IMR-90 (cell line): ENCODE measurements at regions not wholly inside any gene's neighbourhood (a gene's known extent, or its start where the extent isn't known, plus 50 kb on each side); places are given as distances from the start of the nearest gene placed in this dataset.

Experiments used
- ATAC-seq: fragments of 200-7000 bp; cut with Tn5 transposase; 2 replicates; pipeline ENCODE4 v1.9.1; 2020; ENCODE audit warnings: low read depth, mild to moderate bottlenecking, moderate library complexity
- BruUV-seq: library from RNA; stranded (reverse); fragments of 400-500 nt; replicated peaks from 2 replicates; lab custom pipeline; 2021; lab: Mats Ljungman, UMichigan
- CTCF ChIA-PET: fragments of 300-600 bp; formaldehyde crosslinking; extraction: SDS; loops from one replicate; lab custom pipeline; 2021; ENCODE audit warnings: antibody characterized with exemption; lab: Yijun Ruan, JAX
- POLR2A ChIA-PET: fragments of 300-600 bp; sonication (Branson Sonifier 250); formaldehyde crosslinking; loops from one replicate; lab custom pipeline; 2022; ENCODE audit warnings: antibody characterized with exemption; ENCODE audit not compliant: unreplicated experiment; lab: Charles Lee
- DNase-seq: peaks from one replicate; pipeline ENCODE4 v3.0.0; 2013
- H2AFZ ChIP-seq: replicated peaks from 2 replicates; pipeline ENCODE3; 2013; ENCODE audit warnings: low read length, mild to moderate bottlenecking; ENCODE audit not compliant: poor library complexity
- H2AK5ac ChIP-seq: 2 replicates; pipeline ENCODE4 v1.6.1; 2013; ENCODE audit warnings: low read depth, low read length, inconsistent platforms
- H2AK9ac ChIP-seq: replicated peaks from 2 replicates; pipeline ENCODE3; 2013; ENCODE audit warnings: mild to moderate bottlenecking, low read depth, low read length, moderate library complexity; ENCODE audit not compliant: poor library complexity
- H2BK120ac ChIP-seq: 2 replicates; pipeline ENCODE4 v1.6.1; 2013; ENCODE audit warnings: low read depth, low read length, inconsistent platforms
- H2BK15ac ChIP-seq: 3 replicates; pipeline ENCODE4 v1.6.1; 2013; ENCODE audit warnings: low read depth, low read length, inconsistent platforms
- H2BK20ac ChIP-seq: 2 replicates; pipeline ENCODE4 v1.6.1; 2013; ENCODE audit warnings: low read depth, mild to moderate bottlenecking, inconsistent platforms, low read length, moderate library complexity
- H2BK5ac ChIP-seq: 2 replicates; pipeline ENCODE4 v1.6.1; 2013; ENCODE audit warnings: mild to moderate bottlenecking, low read depth, low read length, inconsistent platforms; ENCODE audit not compliant: poor library complexity, severe bottlenecking
- H3K14ac ChIP-seq: replicated peaks from 2 replicates; pipeline ENCODE4 v1.6.1; 2013; ENCODE audit warnings: low read depth, low read length, inconsistent platforms
- H3K18ac ChIP-seq: 2 replicates; pipeline ENCODE4 v1.6.1; 2013; ENCODE audit warnings: low read depth, low read length, control low read depth
- H3K23ac ChIP-seq: 2 replicates; pipeline ENCODE4 v1.6.1; 2013; ENCODE audit warnings: low read depth, low read length, inconsistent platforms
- H3K27ac ChIP-seq: 2 replicates; pipeline ENCODE4 v1.5.1; 2013; ENCODE audit warnings: mild to moderate bottlenecking, control low read depth, low read length; ENCODE audit not compliant: insufficient read depth
- H3K27me3 ChIP-seq: 2 replicates; pipeline ENCODE4 v1.6.1; 2013; ENCODE audit warnings: low read length; ENCODE audit not compliant: control insufficient read depth, insufficient read depth
- H3K36me3 ChIP-seq: 2 replicates; pipeline ENCODE4 v1.6.1; 2013; ENCODE audit warnings: low read length, mixed read lengths; ENCODE audit not compliant: control insufficient read depth, insufficient read depth
- H3K4ac ChIP-seq: 2 replicates; pipeline ENCODE4 v1.6.1; 2013; ENCODE audit warnings: low read depth, low read length, inconsistent platforms
- H3K4me1 ChIP-seq: 2 replicates; pipeline ENCODE4 v1.6.1; 2013; ENCODE audit warnings: low read length, mixed read lengths; ENCODE audit not compliant: control insufficient read depth, insufficient read depth
- H3K4me2 ChIP-seq: 2 replicates; pipeline ENCODE4 v1.6.1; 2013; ENCODE audit warnings: low read depth, mild to moderate bottlenecking, control low read depth, low read length, moderate library complexity
- H3K4me3 ChIP-seq: 2 replicates; pipeline ENCODE4 v1.5.1; 2013; ENCODE audit warnings: low read depth, mild to moderate bottlenecking, control low read depth, low read length, moderate library complexity; ENCODE audit not compliant: insufficient read depth
- H3K56ac ChIP-seq: 2 replicates; pipeline ENCODE4 v1.6.1; 2013; ENCODE audit warnings: low read length, inconsistent platforms; ENCODE audit not compliant: insufficient read depth; ENCODE audit errors: extremely low read depth
- H3K79me1 ChIP-seq, 2 experiments: 2 replicates each; pipeline ENCODE4 v1.6.1; 2013; ENCODE audit warnings: low read length in 2 of 2, inconsistent platforms in 1 of 2, low read depth in 1 of 2
- H3K9ac ChIP-seq: 2 replicates; pipeline ENCODE4 v1.6.1; 2013; ENCODE audit warnings: low read depth, low read length, control low read depth
- H3K9me1 ChIP-seq: 2 replicates; pipeline ENCODE4 v1.6.1; 2013; ENCODE audit warnings: low read length, inconsistent platforms; ENCODE audit not compliant: insufficient read depth
- H3K9me3 ChIP-seq: 2 replicates; pipeline ENCODE4 v1.6.1; 2013; ENCODE audit warnings: low read length; ENCODE audit not compliant: control insufficient read depth, insufficient read depth
- H4K20me1 ChIP-seq: 2 replicates; pipeline ENCODE4 v1.6.1; 2013; ENCODE audit warnings: low read length, inconsistent platforms; ENCODE audit not compliant: insufficient read depth
- H4K5ac ChIP-seq: 2 replicates; pipeline ENCODE4 v1.6.1; 2013; ENCODE audit warnings: mild to moderate bottlenecking, low read depth, low read length, control low read depth
- H4K8ac ChIP-seq, 2 experiments: 2 replicates each; pipeline ENCODE4 v1.6.1; 2013; ENCODE audit warnings: low read depth in 2 of 2, low read length in 2 of 2, control low read depth in 1 of 2, inconsistent platforms in 1 of 2
- H4K91ac ChIP-seq: 2 replicates; pipeline ENCODE4 v1.6.1; 2013; ENCODE audit warnings: low read depth, low read length, inconsistent platforms; ENCODE audit not compliant: insufficient read depth
- CEBPB ChIP-seq: IDR thresholded peaks from 2 replicates; pipeline ENCODE4 v1.6.1; 2012; ENCODE audit warnings: low read depth, low read length, improper control_type of control experiment
- MAZ ChIP-seq: IDR thresholded peaks from 2 replicates; pipeline ENCODE4 v1.6.1; 2012; ENCODE audit warnings: low read depth, mild to moderate bottlenecking, low read length, improper control_type of control experiment, moderate library complexity, borderline replicate concordance
- NFE2L2 ChIP-seq: fragments of 150-350 bp; IDR thresholded peaks from 2 replicates; pipeline ENCODE4 v1.6.1; 2016; ENCODE audit warnings: low read depth, mild to moderate bottlenecking, low read length
- WGBS, 2 experiments: methylation state at CpG; one replicate each; pipeline versions ENCODE4 v1.1.5 to v1.1.7; 2013; ENCODE audit warnings: missing lambda C conversion rate in 2 of 2; ENCODE audit not compliant: insufficient read length in 1 of 2; ENCODE audit errors: extremely low coverage in 2 of 2; 5-methylcytosine and 5-hydroxymethylcytosine counted together
- dilution Hi-C: fragments of 300-500 bp; cut with HindIII; formaldehyde crosslinking; loops from one replicate; pipeline ENCODE4 v1.14.3; 2018; ENCODE audit warnings: low sequenced_read_pairs; ENCODE audit not compliant: unreplicated experiment
- in situ Hi-C: fragments of 300-500 bp; cut with MboI; formaldehyde crosslinking; loops from 3 replicates; pipeline ENCODE4 v1.14.3; 2019; ENCODE audit warnings: low sequenced_read_pairs, inconsistent platforms, mixed read lengths
- intact Hi-C: fragments of 100-400 bp; cut with micrococcal nuclease; formaldehyde crosslinking; loops from 2 replicates; pipeline ENCODE4 v1.10.0; 2022

DNA sequence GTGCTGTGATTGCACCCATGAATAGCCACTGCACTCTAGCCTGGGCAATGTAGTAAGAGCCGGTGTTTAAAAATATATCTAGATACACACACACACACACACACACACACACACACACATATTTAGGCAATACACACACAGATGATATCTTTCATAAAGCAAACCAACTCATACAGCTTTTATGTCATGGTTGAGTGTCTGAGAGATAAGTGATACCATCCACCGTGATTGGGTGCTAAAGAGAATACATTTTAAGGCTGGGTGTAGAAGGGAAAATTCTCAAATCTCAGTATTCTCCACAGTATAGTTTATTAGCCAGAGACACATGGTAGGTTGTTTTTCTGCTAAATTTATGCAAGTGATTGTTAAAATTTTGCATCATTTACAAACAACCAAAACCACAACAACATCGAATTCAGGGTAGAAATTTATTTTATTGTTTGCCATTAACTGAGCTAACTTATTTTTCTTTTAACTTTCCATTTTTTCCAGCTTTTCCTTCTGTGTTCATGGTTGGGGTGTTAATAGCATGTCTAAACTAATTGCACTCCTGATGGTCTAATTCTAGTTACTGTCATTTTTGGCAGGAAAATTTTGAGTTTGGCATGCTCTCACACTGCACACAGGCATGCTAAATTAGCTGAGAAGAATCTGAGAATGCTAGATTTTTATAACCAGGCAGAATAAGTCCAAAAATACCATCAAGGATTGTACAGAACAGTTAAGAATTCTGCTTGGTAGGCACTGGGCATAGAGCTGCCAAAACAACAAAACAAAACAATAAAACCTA, 57.9 kb upstream of the SYPL1 start (continued):
- TF ChIP-seq NFE2L2: no peak

DNA sequence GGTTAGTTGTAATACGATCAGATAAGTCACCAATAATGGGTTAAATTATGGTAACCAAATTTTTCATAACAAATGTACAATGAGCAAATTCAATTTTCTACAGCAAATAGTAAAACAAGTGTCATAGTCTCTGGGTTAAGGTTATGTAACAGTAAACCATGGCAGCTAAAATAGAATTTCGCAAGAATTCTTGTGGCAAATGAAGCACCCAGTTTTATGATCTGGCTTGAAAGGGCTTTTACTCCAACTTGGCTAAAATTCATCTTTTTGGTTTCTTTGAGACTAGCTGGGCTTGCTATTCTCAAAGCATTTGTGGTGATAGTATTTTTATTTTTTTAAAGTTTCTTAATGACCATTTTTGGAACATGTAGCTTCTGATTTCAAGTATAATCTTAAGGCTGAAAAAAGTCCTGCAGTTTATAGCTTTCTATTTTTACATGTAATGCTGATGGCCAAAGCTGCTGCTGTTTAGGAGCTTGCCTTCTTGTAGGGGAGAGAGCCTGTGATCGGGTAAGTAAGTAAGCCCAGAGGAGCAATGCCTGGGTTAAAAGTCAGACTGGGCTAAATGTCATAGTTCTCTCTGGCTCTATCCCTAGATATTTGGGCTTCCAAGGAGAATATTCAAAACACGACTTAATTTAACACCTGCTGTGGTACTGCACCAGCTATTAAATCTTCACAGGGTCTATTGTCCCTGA, 55.5 kb upstream of the SYPL1 start:
- Histone ChIP-seq H4K91ac (no peak overlapping the region), H2BK120ac (no peak overlapping the region), H3K27me3 (peaks cover 9% of the 10 kb centered on the region), H3K4me1 (no peaks in the 10 kb centered on the region), H3K9ac (no peak overlapping the region), H3K9me3 (peaks cover 8% of the 10 kb centered on the region), H3K27ac (no peak overlapping the region), H3K18ac (no peak overlapping the region), H2AK9ac (no peak overlapping the region), H4K5ac (no peak overlapping the region), H3K14ac (no peak overlapping the region), H3K56ac (no peak overlapping the region), H3K23ac (no peak overlapping the region), H3K9me1 (no peaks in the 10 kb centered on the region), H3K4me3 (no peak overlapping the region), H4K8ac (no peak overlapping the region), H3K36me3 (no peaks in the 10 kb centered on the region), H3K79me1 (no peaks in the 10 kb centered on the region), H2BK5ac (no peak overlapping the region), H2AFZ (peak overlapping the region; percentile 5), H3K4ac (no peak overlapping the region), H2BK20ac (no peak overlapping the region), H2AK5ac (no peak overlapping the region), H4K20me1 (no peaks in the 10 kb centered on the region), H3K4me2 (no peak overlapping the region), H2BK15ac (no peak overlapping the region)
- DNase-seq: no peak
- TF ChIP-seq CEBPB (peak; percentile 81), MAZ (no peak)
- ChIA-PET CTCF (interaction anchor here (0.6 to 2.3 kb wide), 8 partner anchors 9 to 412 kb away, joined by 3 to 9 read pairs (median 4); no protein-coding TSS in a partner anchor), POLR2A (no interaction called here)
- in situ Hi-C loops: no loop called here
- intact Hi-C loops: no loop called here
- no TSS peak for BruUV-seq
- no CpG with 5 or more reads among the region's 4 CpGs for WGBS, 2 experiments
- dilution Hi-C loops: no loop called here
- no peak for ATAC-seq
